HEK293 (cell line): ENCODE measurements at regions not wholly inside any gene's neighbourhood (a gene's known extent, or its start where the extent isn't known, plus 50 kb on each side); places are given as distances from the start of the nearest gene placed in this dataset.

Experiments used
- CTCF ChIA-PET: fragments of 350-600 bp; formaldehyde crosslinking; extraction: SDS; loops from one replicate; lab custom pipeline; 2021; ENCODE audit warnings: antibody characterized with exemption; lab: Yijun Ruan, JAX
- POLR2A ChIA-PET: fragments of 300-600 bp; formaldehyde crosslinking; extraction: SDS; loops from one replicate; lab custom pipeline; 2020; ENCODE audit warnings: antibody characterized with exemption, inconsistent platforms; lab: Yijun Ruan, JAX
- H3K27ac ChIP-seq: fragments of 200-500 bp; sonication (Bioruptor generic); 2 replicates; pipeline ENCODE4 v1.5.1; 2014; ENCODE audit warnings: low read depth, low read length, control low read depth, inconsistent platforms; ENCODE audit errors: extremely low read depth
- H3K36me3 ChIP-seq, 2 experiments: fragments of 200-500 bp in 1 of 2; sonication (Bioruptor generic) in 1 of 2; 1 replicate in 1 of 2; 2 replicates in 1 of 2; pipeline ENCODE4 v1.5.1; 2014 to 2017; ENCODE audit warnings: inconsistent platforms in 2 of 2, low read length in 2 of 2; ENCODE audit not compliant: control insufficient read depth in 2 of 2, insufficient read depth in 1 of 2
- H3K4me1 ChIP-seq: fragments of 200-500 bp; sonication (Bioruptor generic); 2 replicates; pipeline ENCODE4 v1.5.1; 2014; ENCODE audit warnings: mild to moderate bottlenecking, low read length, inconsistent platforms; ENCODE audit not compliant: control insufficient read depth, insufficient read depth
- H3K4me3 ChIP-seq: 2 replicates; pipeline ENCODE4 v1.5.1; 2011; ENCODE audit warnings: low read depth, mild to moderate bottlenecking, control low read depth, low read length, moderate library complexity
- H3K9me3 ChIP-seq: fragments of 200-500 bp; sonication (Bioruptor generic); 2 replicates; pipeline ENCODE4 v1.5.1; 2014; ENCODE audit warnings: low read depth, low read length, inconsistent platforms; ENCODE audit not compliant: control insufficient read depth, insufficient read depth
- GLI2 ChIP-seq: fragments of 450-650 bp; formaldehyde crosslinking; IDR thresholded peaks from 2 replicates; pipeline ENCODE4; 2017; ENCODE audit warnings: missing biosample characterization, missing genetic modification characterization, low read depth, borderline replicate concordance
- KLF1 ChIP-seq: fragments of 450-650 bp; formaldehyde crosslinking; IDR thresholded peaks from 2 replicates; pipeline ENCODE4 v1.5.1; 2016; ENCODE audit warnings: missing biosample characterization, missing genetic modification characterization
- TCF7L2 ChIP-seq: IDR thresholded peaks from 2 replicates; pipeline ENCODE4 v1.6.1; 2011; ENCODE audit warnings: low read depth, mild to moderate bottlenecking, inconsistent platforms, low read length, moderate library complexity, borderline replicate concordance
- ZNF175 ChIP-seq: fragments of 450-650 bp; formaldehyde crosslinking; IDR thresholded peaks from 2 replicates; pipeline ENCODE4 v1.5.1; 2016; ENCODE audit warnings: missing biosample characterization, missing genetic modification characterization
- ZNF24 ChIP-seq: fragments of 450-650 bp; formaldehyde crosslinking; IDR thresholded peaks from 2 replicates; pipeline ENCODE4 v1.5.1; 2016; ENCODE audit warnings: missing biosample characterization, missing genetic modification characterization
- ZNF266 ChIP-seq: fragments of 450-650 bp; formaldehyde crosslinking; IDR thresholded peaks from 2 replicates; pipeline ENCODE4 v1.5.1; 2016; ENCODE audit warnings: missing biosample characterization, missing genetic modification characterization, low read depth
- ZNF292 ChIP-seq: fragments of 450-650 bp; formaldehyde crosslinking; IDR thresholded peaks from 2 replicates; pipeline ENCODE4 v1.5.1; 2016; ENCODE audit warnings: low read depth, missing biosample characterization, missing genetic modification characterization, borderline replicate concordance
- ZNF404 ChIP-seq: fragments of 450-650 bp; formaldehyde crosslinking; IDR thresholded peaks from 2 replicates; pipeline ENCODE4 v1.5.1; 2017; ENCODE audit warnings: missing biosample characterization, missing genetic modification characterization
- ZNF416 ChIP-seq: fragments of 450-650 bp; formaldehyde crosslinking; IDR thresholded peaks from 2 replicates; pipeline ENCODE4 v1.5.1; 2016; ENCODE audit warnings: missing biosample characterization, missing genetic modification characterization
- ZNF585B ChIP-seq: fragments of 450-650 bp; formaldehyde crosslinking; IDR thresholded peaks from 2 replicates; pipeline ENCODE4 v1.5.1; 2016; ENCODE audit warnings: missing biosample characterization, missing genetic modification characterization
- ZNF600 ChIP-seq: fragments of 450-650 bp; formaldehyde crosslinking; IDR thresholded peaks from 2 replicates; pipeline ENCODE4 v1.5.1; 2016; ENCODE audit warnings: missing biosample characterization, missing genetic modification characterization
- ZNF610 ChIP-seq: fragments of 450-650 bp; formaldehyde crosslinking; IDR thresholded peaks from 2 replicates; pipeline ENCODE4 v1.5.1; 2016; ENCODE audit warnings: missing biosample characterization, missing genetic modification characterization, borderline replicate concordance
- ZNF777 ChIP-seq: fragments of 450-650 bp; formaldehyde crosslinking; IDR thresholded peaks from 2 replicates; pipeline ENCODE4 v1.5.1; 2017; ENCODE audit warnings: missing biosample characterization, missing genetic modification characterization, borderline replicate concordance
- TF ChIP-seq, protein P1 (sequence below): fragments of 450-650 bp; formaldehyde crosslinking; conservative IDR thresholded peaks from 2 replicates; pipeline ENCODE4 v1.5.1; 2016; ENCODE audit warnings: low read depth, missing biosample characterization, missing genetic modification characterization
- TF ChIP-seq, protein P2 (sequence below): fragments of 450-650 bp; formaldehyde crosslinking; IDR thresholded peaks from 2 replicates; pipeline ENCODE4 v1.5.1; 2016; ENCODE audit warnings: missing biosample characterization, missing genetic modification characterization
- TF ChIP-seq, protein P3 (sequence below): fragments of 450-650 bp; formaldehyde crosslinking; IDR thresholded peaks from 2 replicates; pipeline ENCODE4 v1.5.1; 2016; ENCODE audit warnings: missing biosample characterization, missing genetic modification characterization
- TF ChIP-seq, protein P4 (sequence below): fragments of 450-650 bp; formaldehyde crosslinking; IDR thresholded peaks from 2 replicates; pipeline ENCODE4 v1.5.1; 2016; ENCODE audit warnings: missing biosample characterization, missing genetic modification characterization
- TF ChIP-seq, protein P5 (sequence below): fragments of 450-650 bp; formaldehyde crosslinking; IDR thresholded peaks from 2 replicates; pipeline ENCODE4 v1.5.1; 2017; ENCODE audit warnings: missing biosample characterization, missing genetic modification characterization

DNA sequence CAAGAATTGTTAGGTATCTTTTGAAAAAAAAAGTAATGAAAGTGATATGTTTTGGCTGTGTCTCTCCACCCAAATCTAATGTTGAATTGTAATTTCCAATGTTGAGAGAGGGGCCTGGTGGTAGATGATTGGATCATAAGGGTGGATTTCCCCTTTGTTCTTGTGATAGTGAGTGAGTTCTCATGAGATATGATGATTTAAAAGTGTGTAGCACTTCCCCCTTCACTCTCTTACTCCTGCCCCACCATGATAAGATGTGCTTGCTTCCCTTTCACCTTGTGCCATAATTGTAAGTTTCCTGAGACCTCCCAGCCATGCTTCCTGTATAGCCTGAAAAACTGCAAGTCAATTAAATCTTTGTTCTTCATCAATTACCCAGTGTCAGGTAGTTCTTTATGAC lies 70.7 kb downstream of the XCL2 start:
- TF ChIP-seq, protein P1, sequence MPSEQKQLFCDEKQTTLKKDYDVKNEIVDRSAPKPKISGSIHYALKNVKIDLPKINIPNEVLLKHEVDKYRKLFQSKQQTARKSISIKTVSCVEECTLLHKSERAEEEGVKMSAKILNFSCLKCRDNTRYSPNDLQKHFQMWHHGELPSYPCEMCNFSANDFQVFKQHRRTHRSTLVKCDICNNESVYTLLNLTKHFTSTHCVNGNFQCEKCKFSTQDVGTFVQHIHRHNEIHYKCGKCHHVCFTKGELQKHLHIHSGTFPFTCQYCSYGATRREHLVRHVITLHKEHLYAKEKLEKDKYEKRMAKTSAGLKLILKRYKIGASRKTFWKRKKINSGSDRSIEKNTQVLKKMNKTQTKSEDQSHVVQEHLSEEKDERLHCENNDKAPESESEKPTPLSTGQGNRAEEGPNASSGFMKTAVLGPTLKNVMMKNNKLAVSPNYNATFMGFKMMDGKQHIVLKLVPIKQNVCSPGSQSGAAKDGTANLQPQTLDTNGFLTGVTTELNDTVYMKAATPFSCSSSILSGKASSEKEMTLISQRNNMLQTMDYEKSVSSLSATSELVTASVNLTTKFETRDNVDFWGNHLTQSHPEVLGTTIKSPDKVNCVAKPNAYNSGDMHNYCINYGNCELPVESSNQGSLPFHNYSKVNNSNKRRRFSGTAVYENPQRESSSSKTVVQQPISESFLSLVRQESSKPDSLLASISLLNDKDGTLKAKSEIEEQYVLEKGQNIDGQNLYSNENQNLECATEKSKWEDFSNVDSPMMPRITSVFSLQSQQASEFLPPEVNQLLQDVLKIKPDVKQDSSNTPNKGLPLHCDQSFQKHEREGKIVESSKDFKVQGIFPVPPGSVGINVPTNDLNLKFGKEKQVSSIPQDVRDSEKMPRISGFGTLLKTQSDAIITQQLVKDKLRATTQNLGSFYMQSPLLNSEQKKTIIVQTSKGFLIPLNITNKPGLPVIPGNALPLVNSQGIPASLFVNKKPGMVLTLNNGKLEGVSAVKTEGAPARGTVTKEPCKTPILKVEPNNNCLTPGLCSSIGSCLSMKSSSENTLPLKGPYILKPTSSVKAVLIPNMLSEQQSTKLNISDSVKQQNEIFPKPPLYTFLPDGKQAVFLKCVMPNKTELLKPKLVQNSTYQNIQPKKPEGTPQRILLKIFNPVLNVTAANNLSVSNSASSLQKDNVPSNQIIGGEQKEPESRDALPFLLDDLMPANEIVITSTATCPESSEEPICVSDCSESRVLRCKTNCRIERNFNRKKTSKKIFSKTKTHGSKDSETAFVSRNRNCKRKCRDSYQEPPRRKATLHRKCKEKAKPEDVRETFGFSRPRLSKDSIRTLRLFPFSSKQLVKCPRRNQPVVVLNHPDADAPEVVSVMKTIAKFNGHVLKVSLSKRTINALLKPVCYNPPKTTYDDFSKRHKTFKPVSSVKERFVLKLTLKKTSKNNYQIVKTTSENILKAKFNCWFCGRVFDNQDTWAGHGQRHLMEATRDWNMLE (tag by site-specific recombination), result no peak
- TF ChIP-seq ZNF24 (tag by site-specific recombination) (no peak), GLI2 (tag by site-specific recombination) (no peak), ZNF175 (tag by site-specific recombination) (no peak), ZNF610 (tag by site-specific recombination) (no peak), ZNF292 (tag by site-specific recombination) (no peak), ZNF585B (tag by site-specific recombination) (no peak), ZNF777 (tag by site-specific recombination) (no peak), ZNF266 (no peak), ZNF404 (no peak), TCF7L2 (no peak), ZNF416 (tag by site-specific recombination) (no peak), KLF1 (no peak), ZNF600 (tag by site-specific recombination) (no peak)
- TF ChIP-seq, protein P2, sequence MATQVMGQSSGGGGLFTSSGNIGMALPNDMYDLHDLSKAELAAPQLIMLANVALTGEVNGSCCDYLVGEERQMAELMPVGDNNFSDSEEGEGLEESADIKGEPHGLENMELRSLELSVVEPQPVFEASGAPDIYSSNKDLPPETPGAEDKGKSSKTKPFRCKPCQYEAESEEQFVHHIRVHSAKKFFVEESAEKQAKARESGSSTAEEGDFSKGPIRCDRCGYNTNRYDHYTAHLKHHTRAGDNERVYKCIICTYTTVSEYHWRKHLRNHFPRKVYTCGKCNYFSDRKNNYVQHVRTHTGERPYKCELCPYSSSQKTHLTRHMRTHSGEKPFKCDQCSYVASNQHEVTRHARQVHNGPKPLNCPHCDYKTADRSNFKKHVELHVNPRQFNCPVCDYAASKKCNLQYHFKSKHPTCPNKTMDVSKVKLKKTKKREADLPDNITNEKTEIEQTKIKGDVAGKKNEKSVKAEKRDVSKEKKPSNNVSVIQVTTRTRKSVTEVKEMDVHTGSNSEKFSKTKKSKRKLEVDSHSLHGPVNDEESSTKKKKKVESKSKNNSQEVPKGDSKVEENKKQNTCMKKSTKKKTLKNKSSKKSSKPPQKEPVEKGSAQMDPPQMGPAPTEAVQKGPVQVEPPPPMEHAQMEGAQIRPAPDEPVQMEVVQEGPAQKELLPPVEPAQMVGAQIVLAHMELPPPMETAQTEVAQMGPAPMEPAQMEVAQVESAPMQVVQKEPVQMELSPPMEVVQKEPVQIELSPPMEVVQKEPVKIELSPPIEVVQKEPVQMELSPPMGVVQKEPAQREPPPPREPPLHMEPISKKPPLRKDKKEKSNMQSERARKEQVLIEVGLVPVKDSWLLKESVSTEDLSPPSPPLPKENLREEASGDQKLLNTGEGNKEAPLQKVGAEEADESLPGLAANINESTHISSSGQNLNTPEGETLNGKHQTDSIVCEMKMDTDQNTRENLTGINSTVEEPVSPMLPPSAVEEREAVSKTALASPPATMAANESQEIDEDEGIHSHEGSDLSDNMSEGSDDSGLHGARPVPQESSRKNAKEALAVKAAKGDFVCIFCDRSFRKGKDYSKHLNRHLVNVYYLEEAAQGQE (tag by site-specific recombination), result no peak
- TF ChIP-seq, protein P3, sequence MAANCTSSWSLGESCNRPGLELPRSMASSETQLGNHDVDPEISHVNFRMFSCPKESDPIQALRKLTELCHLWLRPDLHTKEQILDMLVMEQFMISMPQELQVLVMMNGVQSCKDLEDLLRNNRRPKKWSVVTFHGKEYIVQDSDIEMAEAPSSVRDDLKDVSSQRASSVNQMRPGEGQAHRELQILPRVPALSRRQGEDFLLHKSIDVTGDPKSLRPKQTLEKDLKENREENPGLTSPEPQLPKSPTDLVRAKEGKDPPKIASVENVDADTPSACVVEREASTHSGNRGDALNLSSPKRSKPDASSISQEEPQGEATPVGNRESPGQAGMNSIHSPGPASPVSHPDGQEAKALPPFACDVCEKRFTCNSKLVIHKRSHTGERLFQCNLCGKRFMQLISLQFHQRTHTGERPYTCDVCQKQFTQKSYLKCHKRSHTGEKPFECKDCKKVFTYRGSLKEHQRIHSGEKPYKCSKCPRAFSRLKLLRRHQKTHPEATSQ (tag by site-specific recombination), result no peak
- TF ChIP-seq, protein P4, sequence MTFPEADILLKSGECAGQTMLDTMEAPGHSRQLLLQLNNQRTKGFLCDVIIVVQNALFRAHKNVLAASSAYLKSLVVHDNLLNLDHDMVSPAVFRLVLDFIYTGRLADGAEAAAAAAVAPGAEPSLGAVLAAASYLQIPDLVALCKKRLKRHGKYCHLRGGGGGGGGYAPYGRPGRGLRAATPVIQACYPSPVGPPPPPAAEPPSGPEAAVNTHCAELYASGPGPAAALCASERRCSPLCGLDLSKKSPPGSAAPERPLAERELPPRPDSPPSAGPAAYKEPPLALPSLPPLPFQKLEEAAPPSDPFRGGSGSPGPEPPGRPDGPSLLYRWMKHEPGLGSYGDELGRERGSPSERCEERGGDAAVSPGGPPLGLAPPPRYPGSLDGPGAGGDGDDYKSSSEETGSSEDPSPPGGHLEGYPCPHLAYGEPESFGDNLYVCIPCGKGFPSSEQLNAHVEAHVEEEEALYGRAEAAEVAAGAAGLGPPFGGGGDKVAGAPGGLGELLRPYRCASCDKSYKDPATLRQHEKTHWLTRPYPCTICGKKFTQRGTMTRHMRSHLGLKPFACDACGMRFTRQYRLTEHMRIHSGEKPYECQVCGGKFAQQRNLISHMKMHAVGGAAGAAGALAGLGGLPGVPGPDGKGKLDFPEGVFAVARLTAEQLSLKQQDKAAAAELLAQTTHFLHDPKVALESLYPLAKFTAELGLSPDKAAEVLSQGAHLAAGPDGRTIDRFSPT (tag by site-specific recombination), result no peak
- TF ChIP-seq, protein P5, sequence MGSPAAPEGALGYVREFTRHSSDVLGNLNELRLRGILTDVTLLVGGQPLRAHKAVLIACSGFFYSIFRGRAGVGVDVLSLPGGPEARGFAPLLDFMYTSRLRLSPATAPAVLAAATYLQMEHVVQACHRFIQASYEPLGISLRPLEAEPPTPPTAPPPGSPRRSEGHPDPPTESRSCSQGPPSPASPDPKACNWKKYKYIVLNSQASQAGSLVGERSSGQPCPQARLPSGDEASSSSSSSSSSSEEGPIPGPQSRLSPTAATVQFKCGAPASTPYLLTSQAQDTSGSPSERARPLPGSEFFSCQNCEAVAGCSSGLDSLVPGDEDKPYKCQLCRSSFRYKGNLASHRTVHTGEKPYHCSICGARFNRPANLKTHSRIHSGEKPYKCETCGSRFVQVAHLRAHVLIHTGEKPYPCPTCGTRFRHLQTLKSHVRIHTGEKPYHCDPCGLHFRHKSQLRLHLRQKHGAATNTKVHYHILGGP (tag by site-specific recombination), result no peak
- Histone ChIP-seq H3K4me3 (no peak overlapping the region), H3K4me1 (0 out of 2 replicates have a peak, but pooled peaks cover 5% of the 10 kb centered on the region), H3K9me3 (no peaks in the 10 kb centered on the region), H3K27ac (no peak overlapping the region), H3K36me3 (no peaks in the 10 kb centered on the region)
- ChIA-PET CTCF (no interaction called here), POLR2A (no interaction called here)
